Neural progenitor cell (in vitro differentiated cells): ENCODE measurements at regions not wholly inside any gene's neighbourhood (a gene's known extent, or its start where the extent isn't known, plus 50 kb on each side); places are given as distances from the start of the nearest gene placed in this dataset.

ENCODE experiments used
- CTCF ChIP-seq: fragments of 200-600 bp; sonication (generic); IDR thresholded peaks from 2 replicates; pipeline ENCODE4 v1.5.1; 2017; ENCODE audit warnings: antibody characterized with exemption, mild to moderate bottlenecking
- EZH2 ChIP-seq: fragments of 200-600 bp; sonication (generic); IDR thresholded peaks from 2 replicates; pipeline ENCODE4 v1.6.1; 2017; ENCODE audit warnings: antibody characterized with exemption, mild to moderate bottlenecking, moderate library complexity
- EZH2phosphoT487 ChIP-seq: fragments of 200-600 bp; sonication (generic); IDR thresholded peaks from 2 replicates; pipeline ENCODE4 v1.6.1; 2017; ENCODE audit warnings: antibody characterized with exemption

- TF ChIP-seq CTCF = no peak
- TF ChIP-seq EZH2phosphoT487 = no peak
- no peak for TF ChIP-seq EZH2
These were observed 100.2 kb downstream of the KATNIP start for GRCh38 chr16:27650073-27650701.
